Testis (tissue), 2 donors: ENCODE measurements at regions not wholly inside any gene's neighbourhood (a gene's known extent, or its start where the extent isn't known, plus 50 kb on each side); places are given as distances from the start of the nearest gene placed in this dataset.

Experiments
- DNase-seq: peaks from one replicate; pipeline ENCODE4 v3.0.0-alpha.2; 2019
- H3K27ac ChIP-seq, 2 donors: fragments of 200-600 bp; sonication (generic); one replicate each; pipeline ENCODE4 v1.5.1; 2019
- H3K27me3 ChIP-seq: fragments of 200-600 bp; sonication (generic); one replicate; pipeline ENCODE4 v1.5.1; 2019
- H3K36me3 ChIP-seq: fragments of 200-600 bp; sonication (generic); one replicate; pipeline ENCODE4 v1.5.1; 2017; ENCODE audit warnings: low read depth; ENCODE audit errors: missing control alignments
- H3K4me1 ChIP-seq: fragments of 200-600 bp; sonication (generic); one replicate; pipeline ENCODE4 v1.5.1; 2019
- H3K4me3 ChIP-seq, 2 donors: fragments of 200-600 bp; sonication (generic); one replicate each; pipeline ENCODE4 v1.5.1; 2017 to 2019
- H3K9me3 ChIP-seq: fragments of 200-600 bp; sonication (generic); one replicate; pipeline ENCODE4 v1.5.1; 2017
- POLR2A ChIP-seq: fragments of 450-650 bp; IDR thresholded peaks from one replicate; pipeline ENCODE4 v1.6.1; 2017; ENCODE audit warnings: antibody characterized with exemption, mild to moderate bottlenecking, moderate library complexity
- WGBS, 2 donors: methylation state at CpG; one replicate each; pipeline ENCODE4 v1.1.5; 2018; 5-methylcytosine and 5-hydroxymethylcytosine counted together
- intact Hi-C: fragments of 100-400 bp; cut with DNase I; formaldehyde crosslinking; loops from one replicate; pipeline ENCODE4 v1.15.1; 2023; ENCODE audit warnings: low total_unique reads
- TF ChIP-seq, protein P1 (sequence below), 3 experiments: fragments of 450-650 bp in 2 of 3; fragments of 200-600 bp in 1 of 3; sonication (generic) in 1 of 3; IDR thresholded peaks; one replicate each; pipeline ENCODE4 v1.5.1; 2016 to 2019; ENCODE audit warnings: antibody characterized with exemption in 3 of 3, mild to moderate bottlenecking in 2 of 3, moderate library complexity in 1 of 3

DNA sequence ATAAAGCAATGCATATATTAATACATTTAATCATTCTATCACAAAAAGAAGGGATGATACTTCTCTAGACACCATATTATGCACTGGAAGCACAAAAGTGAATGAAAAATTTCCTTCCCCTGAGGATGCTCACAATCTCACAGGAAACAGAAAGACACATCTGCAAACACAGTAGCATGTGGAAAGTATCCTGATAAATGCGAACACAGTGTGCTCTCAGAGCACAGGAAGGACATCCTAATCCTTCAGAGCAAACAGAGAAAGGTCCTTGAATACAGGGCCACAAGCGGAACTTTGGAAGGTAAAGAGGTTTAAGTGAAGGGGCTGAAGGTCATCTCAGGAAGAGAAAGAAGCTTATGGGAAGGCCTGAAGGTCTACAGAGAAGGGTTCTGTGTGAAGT is 524.6 kb upstream of the LRRC4C start:
- 34 to 38% methylated on average over 2 of the region's 2 CpGs for WGBS, 2 donors
- Histone ChIP-seq H3K4me1 (no peaks in the 10 kb centered on the region), H3K36me3 (no peaks in the 10 kb centered on the region), H3K27me3 (no peaks in the 10 kb centered on the region), H3K4me3 (no peak overlapping the region), H3K9me3 (no peaks in the 10 kb centered on the region), H3K27ac (no peak overlapping the region)
- DNase-seq, result no peak
- no peak for TF ChIP-seq POLR2A
- TF ChIP-seq, protein P1, sequence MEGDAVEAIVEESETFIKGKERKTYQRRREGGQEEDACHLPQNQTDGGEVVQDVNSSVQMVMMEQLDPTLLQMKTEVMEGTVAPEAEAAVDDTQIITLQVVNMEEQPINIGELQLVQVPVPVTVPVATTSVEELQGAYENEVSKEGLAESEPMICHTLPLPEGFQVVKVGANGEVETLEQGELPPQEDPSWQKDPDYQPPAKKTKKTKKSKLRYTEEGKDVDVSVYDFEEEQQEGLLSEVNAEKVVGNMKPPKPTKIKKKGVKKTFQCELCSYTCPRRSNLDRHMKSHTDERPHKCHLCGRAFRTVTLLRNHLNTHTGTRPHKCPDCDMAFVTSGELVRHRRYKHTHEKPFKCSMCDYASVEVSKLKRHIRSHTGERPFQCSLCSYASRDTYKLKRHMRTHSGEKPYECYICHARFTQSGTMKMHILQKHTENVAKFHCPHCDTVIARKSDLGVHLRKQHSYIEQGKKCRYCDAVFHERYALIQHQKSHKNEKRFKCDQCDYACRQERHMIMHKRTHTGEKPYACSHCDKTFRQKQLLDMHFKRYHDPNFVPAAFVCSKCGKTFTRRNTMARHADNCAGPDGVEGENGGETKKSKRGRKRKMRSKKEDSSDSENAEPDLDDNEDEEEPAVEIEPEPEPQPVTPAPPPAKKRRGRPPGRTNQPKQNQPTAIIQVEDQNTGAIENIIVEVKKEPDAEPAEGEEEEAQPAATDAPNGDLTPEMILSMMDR (IDR thresholded peaks at IDR 0.05), result no peak
- intact Hi-C loops, result no loop called here

DNA sequence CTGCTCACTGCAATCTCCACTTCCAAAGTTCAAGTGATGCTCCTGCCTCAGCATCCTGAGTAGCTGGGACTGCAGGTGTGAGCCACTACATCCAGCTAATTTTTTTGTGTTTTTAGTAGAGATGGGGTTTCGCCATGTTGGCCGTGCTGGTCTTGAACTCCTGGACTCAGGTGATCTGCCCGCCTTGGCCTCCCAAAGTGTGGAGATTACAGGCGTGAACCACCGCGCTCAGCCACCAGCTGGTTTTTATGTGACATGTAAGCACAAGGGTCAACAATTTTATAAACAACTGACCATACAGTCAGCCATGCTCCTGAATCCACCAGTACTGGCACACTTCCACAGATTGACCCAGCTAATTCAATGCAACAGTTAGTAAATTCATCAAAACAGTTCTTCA is 526.3 kb upstream of the LRRC4C start:
- H3K4me1 ChIP-seq, result no peaks in the 10 kb centered on the region
- TF ChIP-seq, protein P1 (IDR thresholded peaks at IDR 0.05), result no peak
- no peak for TF ChIP-seq POLR2A
- H3K36me3 ChIP-seq, result no peaks in the 10 kb centered on the region
- no peak for DNase-seq
- no peak overlapping the region for H3K4me3 ChIP-seq
- H3K27me3 ChIP-seq, result no peaks in the 10 kb centered on the region
- 95 to 96% methylated on average over 6 of the region's 6 CpGs for WGBS, 2 donors
- H3K9me3 ChIP-seq, result no peaks in the 10 kb centered on the region
- intact Hi-C loops, result no loop called here
- H3K27ac ChIP-seq, result no peak overlapping the region

DNA sequence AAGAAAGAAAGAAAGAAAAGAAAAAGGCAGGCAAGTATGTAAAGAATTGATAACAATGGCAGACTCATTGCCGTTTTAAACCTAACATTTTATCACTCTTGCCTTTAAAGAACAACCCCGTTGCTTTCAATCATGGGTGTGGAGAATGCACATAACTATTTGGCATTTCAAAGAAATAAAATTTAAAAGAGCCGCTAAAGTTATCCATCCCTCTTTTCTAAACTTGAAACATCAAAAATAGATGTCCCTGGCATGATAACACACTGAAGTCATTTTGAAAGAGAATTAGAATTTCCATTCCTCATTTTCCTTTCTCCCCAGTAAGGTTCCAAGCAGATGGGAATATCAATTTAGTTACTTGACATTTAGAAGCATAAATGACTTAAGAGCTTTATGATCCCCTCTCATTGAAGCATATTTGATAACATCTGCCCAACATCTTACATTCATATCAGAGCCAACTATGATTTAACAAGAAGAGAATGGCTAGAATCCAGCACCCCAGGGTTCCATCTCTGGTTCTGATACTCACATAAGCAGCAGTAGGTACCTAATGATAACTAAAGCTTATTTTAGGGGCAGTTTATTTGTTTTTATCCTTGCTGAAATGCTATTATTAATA is 529.6 kb upstream of the LRRC4C start:
- Histone ChIP-seq H3K36me3 (no peaks in the 10 kb centered on the region), H3K4me3 (no peak overlapping the region), H3K27me3 (no peaks in the 10 kb centered on the region), H3K4me1 (no peaks in the 10 kb centered on the region), H3K9me3 (no peaks in the 10 kb centered on the region), H3K27ac (no peak overlapping the region)
- 79 to 87% methylated on average over 3 of the region's 3 CpGs for WGBS, 2 donors
- TF ChIP-seq, protein P1 (IDR thresholded peaks at IDR 0.05), result no peak
- no peak for TF ChIP-seq POLR2A
- intact Hi-C loops, result no loop called here
- no peak for DNase-seq

DNA sequence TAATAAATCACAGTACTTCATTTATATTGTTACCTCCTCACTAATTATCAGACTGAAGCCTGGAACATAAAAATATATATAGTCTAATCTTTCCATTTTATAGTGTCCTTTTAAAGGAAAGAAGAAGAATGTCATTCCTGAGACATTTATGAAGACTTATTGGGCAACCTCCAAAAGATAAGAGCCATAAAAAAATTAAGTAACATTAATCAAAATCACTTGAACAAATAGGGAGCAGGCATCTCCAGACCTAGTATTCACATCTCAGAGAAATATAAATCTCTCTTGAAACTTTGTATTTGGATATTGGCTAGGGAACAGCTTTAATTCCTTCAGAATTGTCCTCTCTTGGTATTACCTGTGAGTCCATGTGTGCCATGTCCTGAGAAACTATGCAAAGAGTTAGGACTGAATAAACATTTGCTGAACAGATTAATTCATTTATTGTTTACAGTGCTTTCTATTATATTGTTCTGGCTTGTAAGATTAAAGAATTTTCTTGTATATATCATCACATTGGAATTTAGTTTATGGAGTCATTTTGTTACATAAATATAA is 530.5 kb upstream of the LRRC4C start:
- Histone ChIP-seq H3K27ac (no peak overlapping the region), H3K4me3 (no peak overlapping the region), H3K36me3 (no peaks in the 10 kb centered on the region), H3K4me1 (no peaks in the 10 kb centered on the region), H3K27me3 (no peaks in the 10 kb centered on the region), H3K9me3 (no peaks in the 10 kb centered on the region)
- TF ChIP-seq, protein P1 (IDR thresholded peaks at IDR 0.05), result no peak
- no peak for TF ChIP-seq POLR2A
- DNase-seq, result no peak
- intact Hi-C loops, result no loop called here

DNA sequence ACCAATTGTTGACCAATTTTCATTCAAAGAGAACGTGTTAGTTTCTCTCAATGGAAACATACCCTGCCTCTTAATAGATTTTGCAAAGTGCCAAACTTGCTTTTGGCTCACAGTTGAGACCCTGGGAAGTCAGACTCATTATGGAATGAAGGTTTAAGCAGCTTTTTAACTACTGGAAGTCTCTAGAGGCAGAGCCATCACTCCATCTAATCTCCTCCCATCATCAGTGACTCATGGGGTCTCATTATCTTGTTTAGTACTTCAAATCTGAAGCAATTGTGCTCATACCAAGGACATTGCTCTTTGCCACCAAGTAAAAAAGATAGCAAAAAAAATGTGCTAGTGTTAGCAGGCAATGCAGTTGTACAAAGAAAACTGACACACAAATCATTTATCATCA is 537.1 kb upstream of the LRRC4C start:
- intact Hi-C loops, result no loop called here
- H3K36me3 ChIP-seq, result no peaks in the 10 kb centered on the region
- DNase-seq, result no peak
- H3K27ac ChIP-seq, result no peak overlapping the region
- no peaks in the 10 kb centered on the region for H3K9me3 ChIP-seq
- WGBS, 2 donors, result 74 to 76% methylated on average over 1 of the region's 1 CpG
- H3K27me3 ChIP-seq, result no peaks in the 10 kb centered on the region
- H3K4me1 ChIP-seq, result no peaks in the 10 kb centered on the region
- no peak overlapping the region for H3K4me3 ChIP-seq
- TF ChIP-seq, protein P1 (IDR thresholded peaks at IDR 0.05), result no peak
- TF ChIP-seq POLR2A, result no peak
